HG03060 (cell line): ENCODE measurements at regions not wholly inside any gene's neighbourhood (a gene's known extent, or its start where the extent isn't known, plus 50 kb on each side); places are given as distances from the start of the nearest gene placed in this dataset.

Source experiments
- ATAC-seq: cut with Tn5 transposase; IDR thresholded peaks from one replicate; pipeline ENCODE4 v1.9.1; 2021; ENCODE audit warnings: low read depth, moderate number of reproducible peaks; ENCODE audit not compliant: unreplicated experiment

- ATAC-seq, result no peak
These were observed 71.4 kb upstream of the HIF1A start for GRCh38 chr14:61623927-61624326.

- ATAC-seq, result no peak
These were observed 70.1 kb upstream of the HIF1A start for GRCh38 chr14:61625165-61625564.

- no peak for ATAC-seq
These were observed 67.7 kb upstream of the HIF1A start for GRCh38 chr14:61627612-61628011.

- ATAC-seq, result no peak
These were observed 67.1 kb upstream of the HIF1A start for GRCh38 chr14:61628016-61628725.

- no peak for ATAC-seq
These were observed 64.8 kb upstream of the HIF1A start for GRCh38 chr14:61630399-61631044.

GRCh38 chr14:61631045-61631687 is 64.1 kb upstream of the HIF1A start:
- ATAC-seq, result no peak

GRCh38 chr14:61632401-61632800 is 62.9 kb upstream of the HIF1A start:
- no peak for ATAC-seq

- no peak for ATAC-seq
These were observed 62.5 kb upstream of the HIF1A start for GRCh38 chr14:61632807-61633206.

GRCh38 chr14:61636291-61636690 is 59.0 kb upstream of the HIF1A start:
- ATAC-seq, result no peak

GRCh38 chr14:61636779-61637178 is 58.5 kb upstream of the HIF1A start:
- ATAC-seq, result no peak

GRCh38 chr14:61638595-61639387 is 56.5 kb upstream of the HIF1A start:
- no peak for ATAC-seq

GRCh38 chr14:61640158-61641136 is 54.9 kb upstream of the HIF1A start:
- ATAC-seq, result no peak

GRCh38 chr14:61641914-61642613 is 53.2 kb upstream of the HIF1A start:
- no peak for ATAC-seq

- ATAC-seq, result no peak
These were observed 52.7 kb upstream of the HIF1A start for GRCh38 chr14:61642614-61642982.

GRCh38 chr14:61643555-61643954 is 51.8 kb upstream of the HIF1A start:
- no peak for ATAC-seq

- no peak for ATAC-seq
These were observed 51.1 kb upstream of the HIF1A start for GRCh38 chr14:61644175-61644574.

- no peak for ATAC-seq
These were observed 50.5 kb upstream of the HIF1A start for GRCh38 chr14:61644834-61645233.

GRCh38 chr14:61645247-61645646 is 50.1 kb upstream of the HIF1A start:
- no peak for ATAC-seq
